Ovary (tissue), 3 donors: ENCODE measurements at regions not wholly inside any gene's neighbourhood (a gene's known extent, or its start where the extent isn't known, plus 50 kb on each side); places are given as distances from the start of the nearest gene placed in this dataset.

Experiments used
- POLR2A ChIP-seq: fragments of 450-650 bp; IDR thresholded peaks from one replicate; pipeline ENCODE4 v1.6.1; 2017; ENCODE audit warnings: antibody characterized with exemption, mild to moderate bottlenecking, moderate library complexity
- TF ChIP-seq, protein P1 (sequence below), 3 donors: fragments of 450-650 bp in 2 of 3; fragments of 200-600 bp in 1 of 3; IDR thresholded peaks; one replicate each; pipeline versions ENCODE4 v1.5.1 to v1.8.0; 2016 to 2022; ENCODE audit warnings: antibody characterized with exemption in 3 of 3, mild to moderate bottlenecking in 1 of 3
- donor health status: DM: no; HTN: no; CAD: no.

DNA sequence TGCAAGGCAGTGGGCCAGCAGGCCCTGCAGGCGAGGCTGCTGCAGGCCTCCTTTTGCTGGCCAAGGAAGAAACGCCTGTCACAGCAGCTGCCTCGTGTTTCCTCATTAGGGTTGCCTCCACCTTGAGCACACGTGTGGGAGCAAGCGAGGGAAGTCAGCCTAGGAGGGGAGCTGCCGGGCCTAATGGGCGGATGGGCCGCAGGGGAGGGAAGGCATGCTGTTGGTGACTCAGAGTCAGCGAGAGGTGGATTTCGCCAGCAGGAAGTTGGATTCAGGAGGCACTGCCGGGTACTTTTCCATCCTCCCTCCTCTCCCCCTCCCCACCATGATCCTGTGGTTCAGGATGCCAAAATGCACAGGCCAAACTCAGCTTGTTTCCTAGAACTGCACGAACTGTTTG lies 498.7 kb downstream of the METTL15 start:
- TF ChIP-seq, protein P1, sequence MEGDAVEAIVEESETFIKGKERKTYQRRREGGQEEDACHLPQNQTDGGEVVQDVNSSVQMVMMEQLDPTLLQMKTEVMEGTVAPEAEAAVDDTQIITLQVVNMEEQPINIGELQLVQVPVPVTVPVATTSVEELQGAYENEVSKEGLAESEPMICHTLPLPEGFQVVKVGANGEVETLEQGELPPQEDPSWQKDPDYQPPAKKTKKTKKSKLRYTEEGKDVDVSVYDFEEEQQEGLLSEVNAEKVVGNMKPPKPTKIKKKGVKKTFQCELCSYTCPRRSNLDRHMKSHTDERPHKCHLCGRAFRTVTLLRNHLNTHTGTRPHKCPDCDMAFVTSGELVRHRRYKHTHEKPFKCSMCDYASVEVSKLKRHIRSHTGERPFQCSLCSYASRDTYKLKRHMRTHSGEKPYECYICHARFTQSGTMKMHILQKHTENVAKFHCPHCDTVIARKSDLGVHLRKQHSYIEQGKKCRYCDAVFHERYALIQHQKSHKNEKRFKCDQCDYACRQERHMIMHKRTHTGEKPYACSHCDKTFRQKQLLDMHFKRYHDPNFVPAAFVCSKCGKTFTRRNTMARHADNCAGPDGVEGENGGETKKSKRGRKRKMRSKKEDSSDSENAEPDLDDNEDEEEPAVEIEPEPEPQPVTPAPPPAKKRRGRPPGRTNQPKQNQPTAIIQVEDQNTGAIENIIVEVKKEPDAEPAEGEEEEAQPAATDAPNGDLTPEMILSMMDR (IDR thresholded peaks at IDR 0.05): no peak
- TF ChIP-seq POLR2A: no peak
